Lower leg skin (tissue), 4 donors: ENCODE measurements at regions not wholly inside any gene's neighbourhood (a gene's known extent, or its start where the extent isn't known, plus 50 kb on each side); places are given as distances from the start of the nearest gene placed in this dataset.

Experiments
- DNase-seq, 2 donors: peaks; one replicate each; pipeline ENCODE4 v3.0.0-alpha.2; 2019; ENCODE audit warnings: low spot score in 2 of 2
- H3K4me3 ChIP-seq: fragments of 200-600 bp; sonication (generic); 2 replicates; pipeline ENCODE4 v1.5.1; 2017; ENCODE audit warnings: mild to moderate bottlenecking, low read depth; ENCODE audit not compliant: poor library complexity, severe bottlenecking
- POLR2A ChIP-seq, 2 donors: fragments of 450-650 bp; IDR thresholded peaks; one replicate each; pipeline ENCODE4 v1.6.1; 2016 to 2017; ENCODE audit warnings: antibody characterized with exemption in 2 of 2, mild to moderate bottlenecking in 1 of 2, moderate library complexity in 1 of 2
- WGBS, 2 donors: methylation state at CpG; one replicate each; pipeline ENCODE4 v1.1.5; 2018; 5-methylcytosine and 5-hydroxymethylcytosine counted together
- intact Hi-C: fragments of 100-400 bp; cut with DNase I; formaldehyde crosslinking; loops from one replicate; pipeline ENCODE4 v1.15.0; 2023; ENCODE audit warnings: low total_unique reads
- TF ChIP-seq, protein P1 (sequence below), 3 donors: fragments of 450-650 bp; IDR thresholded peaks; one replicate each; pipeline ENCODE4 v1.5.1; 2016; ENCODE audit warnings: antibody characterized with exemption in 3 of 3, mild to moderate bottlenecking in 3 of 3, moderate library complexity in 2 of 3

DNA sequence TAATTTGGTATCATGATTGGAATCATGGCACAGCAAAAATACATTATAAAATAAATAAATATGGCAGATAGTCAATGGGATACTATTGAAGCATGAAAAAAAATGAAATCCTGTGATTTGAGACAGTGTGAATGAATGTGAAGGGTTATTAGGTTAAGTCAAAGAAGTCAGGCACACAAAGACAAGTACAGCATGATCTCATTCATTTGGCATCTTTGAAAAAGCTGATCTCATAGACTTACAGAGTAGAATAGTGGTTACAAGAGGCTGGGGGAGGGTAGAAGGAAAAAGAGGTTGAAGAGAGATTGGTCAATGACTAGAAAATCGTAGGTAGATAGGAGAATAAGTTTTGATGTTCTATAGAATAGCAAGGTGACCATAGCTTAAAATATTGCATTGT lies 295.1 kb upstream of the SLITRK5 start:
- no peak for DNase-seq
- intact Hi-C loops: no loop called here
- 77 to 90% methylated on average over 1 of the region's 1 CpG for WGBS, 2 donors
- no peak for TF ChIP-seq POLR2A (IDR thresholded peaks at IDR 0.05)
- TF ChIP-seq, protein P1, sequence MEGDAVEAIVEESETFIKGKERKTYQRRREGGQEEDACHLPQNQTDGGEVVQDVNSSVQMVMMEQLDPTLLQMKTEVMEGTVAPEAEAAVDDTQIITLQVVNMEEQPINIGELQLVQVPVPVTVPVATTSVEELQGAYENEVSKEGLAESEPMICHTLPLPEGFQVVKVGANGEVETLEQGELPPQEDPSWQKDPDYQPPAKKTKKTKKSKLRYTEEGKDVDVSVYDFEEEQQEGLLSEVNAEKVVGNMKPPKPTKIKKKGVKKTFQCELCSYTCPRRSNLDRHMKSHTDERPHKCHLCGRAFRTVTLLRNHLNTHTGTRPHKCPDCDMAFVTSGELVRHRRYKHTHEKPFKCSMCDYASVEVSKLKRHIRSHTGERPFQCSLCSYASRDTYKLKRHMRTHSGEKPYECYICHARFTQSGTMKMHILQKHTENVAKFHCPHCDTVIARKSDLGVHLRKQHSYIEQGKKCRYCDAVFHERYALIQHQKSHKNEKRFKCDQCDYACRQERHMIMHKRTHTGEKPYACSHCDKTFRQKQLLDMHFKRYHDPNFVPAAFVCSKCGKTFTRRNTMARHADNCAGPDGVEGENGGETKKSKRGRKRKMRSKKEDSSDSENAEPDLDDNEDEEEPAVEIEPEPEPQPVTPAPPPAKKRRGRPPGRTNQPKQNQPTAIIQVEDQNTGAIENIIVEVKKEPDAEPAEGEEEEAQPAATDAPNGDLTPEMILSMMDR (IDR thresholded peaks at IDR 0.05): no peak
- no peak overlapping the region for H3K4me3 ChIP-seq

DNA sequence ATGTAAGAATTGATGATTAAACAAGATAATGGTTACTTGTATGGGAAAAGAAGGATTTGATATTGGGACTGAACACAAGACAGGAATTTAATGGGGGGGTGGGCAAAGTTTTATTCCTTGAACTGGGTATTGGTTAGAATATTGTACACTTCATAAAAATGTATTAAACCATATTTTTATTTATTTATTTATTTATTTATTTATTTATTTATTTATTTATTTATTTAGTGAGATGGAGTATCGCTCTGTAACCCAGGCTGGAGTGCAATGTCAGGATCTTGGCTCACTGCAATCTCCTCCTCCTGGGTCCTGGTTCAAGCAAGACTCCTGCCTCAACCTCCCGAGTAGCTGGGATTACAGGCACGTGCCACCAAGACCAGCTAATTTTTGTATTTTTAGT lies 287.1 kb upstream of the SLITRK5 start:
- 94 to 98% methylated on average over 3 of the region's 3 CpGs for WGBS, 2 donors
- H3K4me3 ChIP-seq: no peak overlapping the region
- intact Hi-C loops: no loop called here
- no peak for DNase-seq
- TF ChIP-seq POLR2A (IDR thresholded peaks at IDR 0.05): no peak
- TF ChIP-seq, protein P1 (IDR thresholded peaks at IDR 0.05): no peak

- no peak for TF ChIP-seq POLR2A (IDR thresholded peaks at IDR 0.05)
- TF ChIP-seq, protein P1 (IDR thresholded peaks at IDR 0.05): no peak
- no peak overlapping the region for H3K4me3 ChIP-seq
- intact Hi-C loops: no loop called here
- no peak for DNase-seq
Observed at GRCh38 chr13:87393358-87393757, 277.8 kb upstream of the SLITRK5 start.

GRCh38 chr13:87398047-87398446 lies 273.1 kb upstream of the SLITRK5 start:
- WGBS, 2 donors: 79 to 86% methylated on average over 3 of the region's 3 CpGs
- intact Hi-C loops: no loop called here
- TF ChIP-seq, protein P1 (IDR thresholded peaks at IDR 0.05): no peak
- TF ChIP-seq POLR2A (IDR thresholded peaks at IDR 0.05): no peak
- no peak for DNase-seq
- no peak overlapping the region for H3K4me3 ChIP-seq

DNA sequence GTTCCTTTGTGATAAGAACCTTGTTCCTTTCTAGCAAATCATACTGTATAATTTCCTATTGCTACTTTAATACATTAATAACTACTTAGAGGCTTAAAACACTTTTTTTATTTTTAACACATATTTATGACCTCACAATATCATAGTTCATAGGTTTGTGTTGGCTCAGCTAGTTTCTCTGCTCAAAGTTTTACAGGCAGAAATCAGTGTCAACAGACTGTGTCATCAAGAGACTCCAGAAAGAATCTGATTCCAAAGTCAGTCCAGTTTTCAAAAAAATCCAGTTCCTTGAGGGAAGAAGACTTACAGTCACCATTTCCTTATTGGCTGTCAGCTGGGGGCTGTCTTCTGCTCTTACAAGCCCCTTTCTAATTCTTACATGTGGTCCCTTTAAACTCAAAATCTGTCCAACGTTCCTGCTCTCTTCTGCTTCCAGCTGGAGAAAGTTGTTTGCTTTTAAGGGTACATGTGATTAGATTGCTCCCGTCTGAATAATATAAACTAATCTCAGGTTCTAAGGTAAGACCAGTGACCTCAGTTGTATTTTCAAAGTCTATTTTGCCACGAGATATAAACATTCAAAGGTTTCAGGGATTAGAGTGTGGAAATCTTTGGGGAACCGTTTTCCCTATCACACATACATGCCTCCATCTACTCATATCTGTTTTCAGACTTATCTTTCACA lies 267.3 kb upstream of the SLITRK5 start:
- H3K4me3 ChIP-seq: no peak overlapping the region
- WGBS, 2 donors: 31 to 48% methylated on average over 4 of the region's 4 CpGs
- intact Hi-C loops: no loop called here
- no peak for DNase-seq
- no peak for TF ChIP-seq POLR2A (IDR thresholded peaks at IDR 0.05)
- TF ChIP-seq, protein P1 (IDR thresholded peaks at IDR 0.05): no peak

DNA sequence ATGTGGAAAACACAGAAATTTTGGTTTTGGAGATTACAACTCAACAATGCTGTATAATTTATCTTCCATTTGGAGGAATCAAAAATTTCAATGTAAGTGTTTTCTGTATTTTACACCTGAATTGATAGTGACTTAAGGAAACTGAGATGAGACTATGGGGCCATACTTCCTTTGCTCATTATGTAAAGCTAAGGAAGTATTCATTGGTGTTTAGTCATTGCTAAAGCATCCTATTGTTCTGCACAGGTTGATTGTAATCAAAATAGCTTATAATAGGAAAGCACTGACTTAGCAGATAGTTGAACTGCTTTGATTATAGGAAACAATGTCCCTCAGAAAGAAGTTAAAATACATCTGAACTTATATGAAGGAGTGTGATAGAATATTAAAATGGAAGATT lies 244.4 kb upstream of the SLITRK5 start:
- no peak overlapping the region for H3K4me3 ChIP-seq
- no peak for DNase-seq
- intact Hi-C loops: no loop called here
- no peak for TF ChIP-seq POLR2A (IDR thresholded peaks at IDR 0.05)
- TF ChIP-seq, protein P1 (IDR thresholded peaks at IDR 0.05): no peak
